ENCODE measurements at regions not wholly inside any gene's neighbourhood (a gene's known extent, or its start where the extent isn't known, plus 50 kb on each side); places are given as distances from the start of the nearest gene placed in this dataset.
"Not testable (repeated sequence)": the region's sequence is repeated elsewhere in the genome, so short reads cannot be mapped to it uniquely, and the experiment has no call there.

- no peak for DNase-seq (ENCODE audit: low spot score)
- in situ Hi-C loops (cut with MboI; ENCODE audit: low sequenced_read_pairs, unreplicated experiment), result no loop called here
- TF ChIP-seq CTCF (IDR thresholded peaks at IDR 0.05; ENCODE audit: borderline replicate concordance, control extremely low read depth, extremely low read depth, insufficient read depth, missing control alignments), result no peak
Observed at GRCh38 chr11:116049383-116049782, 545.2 kb upstream of the CADM1 start.

- TF ChIP-seq CTCF (IDR thresholded peaks at IDR 0.05; ENCODE audit: borderline replicate concordance, control extremely low read depth, extremely low read depth, insufficient read depth, missing control alignments), result no peak
- DNase-seq (ENCODE audit: low spot score), result no peak
- in situ Hi-C loops (cut with MboI; ENCODE audit: low sequenced_read_pairs, unreplicated experiment), result no loop called here
Observed at GRCh38 chr11:116046127-116046526, 541.9 kb upstream of the CADM1 start.

- no peak for TF ChIP-seq CTCF (IDR thresholded peaks at IDR 0.05; ENCODE audit: borderline replicate concordance, control extremely low read depth, extremely low read depth, insufficient read depth, missing control alignments)
- no peak for DNase-seq (ENCODE audit: low spot score)
- in situ Hi-C loops (cut with MboI; ENCODE audit: low sequenced_read_pairs, unreplicated experiment), result no loop called here
Observed at GRCh38 chr11:116044941-116045340, 540.7 kb upstream of the CADM1 start.

GRCh38 chr11:116044520-116044919 lies 540.3 kb upstream of the CADM1 start:
- DNase-seq (ENCODE audit: low spot score), result no peak
- in situ Hi-C loops (cut with MboI; ENCODE audit: low sequenced_read_pairs, unreplicated experiment), result no loop called here
- no peak for TF ChIP-seq CTCF (IDR thresholded peaks at IDR 0.05; ENCODE audit: borderline replicate concordance, control extremely low read depth, extremely low read depth, insufficient read depth, missing control alignments)

GRCh38 chr11:116043857-116044256 lies 539.6 kb upstream of the CADM1 start:
- in situ Hi-C loops (cut with MboI; ENCODE audit: low sequenced_read_pairs, unreplicated experiment), result no loop called here
- no peak for DNase-seq (ENCODE audit: low spot score)
- no peak for TF ChIP-seq CTCF (IDR thresholded peaks at IDR 0.05; ENCODE audit: borderline replicate concordance, control extremely low read depth, extremely low read depth, insufficient read depth, missing control alignments)

GRCh38 chr11:116043059-116043458 lies 538.8 kb upstream of the CADM1 start:
- in situ Hi-C loops (cut with MboI; ENCODE audit: low sequenced_read_pairs, unreplicated experiment); DNase-seq (ENCODE audit: low spot score): not testable (repeated sequence)

- in situ Hi-C loops (cut with MboI; ENCODE audit: low sequenced_read_pairs, unreplicated experiment), result no loop called here
- TF ChIP-seq CTCF (IDR thresholded peaks at IDR 0.05; ENCODE audit: borderline replicate concordance, control extremely low read depth, extremely low read depth, insufficient read depth, missing control alignments), result no peak
- no peak for DNase-seq (ENCODE audit: low spot score)
Observed at GRCh38 chr11:116042146-116042545, 537.9 kb upstream of the CADM1 start.

Data from GM13976 (cell line).